Left colon (tissue), 2 donors: ENCODE measurements at regions not wholly inside any gene's neighbourhood (a gene's known extent, or its start where the extent isn't known, plus 50 kb on each side); places are given as distances from the start of the nearest gene placed in this dataset.

Experiments
- ATAC-seq: fragments of 200-7000 bp; cut with Tn5 transposase; one replicate; pipeline ENCODE4 v1.9.1; 2020; ENCODE audit warnings: mild to moderate bottlenecking, moderate library complexity
- DNase-seq, 2 donors: peaks; one replicate each; pipeline ENCODE4 v3.0.0-alpha.2; 2020
- intact Hi-C, 2 donors: fragments of 100-400 bp; cut with DNase I in 1 of 2; cut with micrococcal nuclease in 1 of 2; formaldehyde crosslinking; loops; one replicate each; pipeline versions ENCODE4 v1.11.2 to v1.14.0; 2022; cut with DNase I, micrococcal nuclease
- donor health status: DM: no; HTN: no; CAD: no.
- donor health status: DM: yes; HTN: yes; CAD: no.

GRCh38 chr6:133626096-133626666 is 262.7 kb upstream of the TCF21 start:
- ATAC-seq (no peak), DNase-seq (no peak)
- intact Hi-C loops, result no loop called here

GRCh38 chr6:133629970-133630369 is 258.9 kb upstream of the TCF21 start:
- ATAC-seq (no peak), DNase-seq (no peak)
- intact Hi-C loops, result no loop called here

- ATAC-seq (no peak), DNase-seq (no peak)
- intact Hi-C loops, result no loop called here
Observed at GRCh38 chr6:133630651-133631050, 258.3 kb upstream of the TCF21 start.

GRCh38 chr6:133631421-133631820 is 257.5 kb upstream of the TCF21 start:
- no peak for ATAC-seq
- DNase-seq, result no peak
- intact Hi-C loops, result no loop called here

GRCh38 chr6:133632206-133632605 is 256.7 kb upstream of the TCF21 start:
- DNase-seq (no peak), ATAC-seq (no peak)
- intact Hi-C loops, result no loop called here

- ATAC-seq (no peak), DNase-seq (no peak)
- intact Hi-C loops, result no loop called here
Observed at GRCh38 chr6:133632906-133633305, 256.0 kb upstream of the TCF21 start.

- intact Hi-C loops, result no loop called here
- DNase-seq (no peak), ATAC-seq (no peak)
Observed at GRCh38 chr6:133634474-133634873, 254.4 kb upstream of the TCF21 start.

- ATAC-seq (no peak), DNase-seq (no peak)
- intact Hi-C loops, result no loop called here
Observed at GRCh38 chr6:133635447-133635846, 253.5 kb upstream of the TCF21 start.

- no peak for ATAC-seq
- intact Hi-C loops, result no loop called here
- no peak for DNase-seq
Observed at GRCh38 chr6:133637436-133637835, 251.5 kb upstream of the TCF21 start.

GRCh38 chr6:133637874-133638273 is 251.0 kb upstream of the TCF21 start:
- intact Hi-C loops, result no loop called here
- ATAC-seq (no peak), DNase-seq (no peak)

GRCh38 chr6:133641104-133641503 is 247.8 kb upstream of the TCF21 start:
- intact Hi-C loops, result no loop called here
- DNase-seq (no peak), ATAC-seq (no peak)

- intact Hi-C loops, result no loop called here
- ATAC-seq, result no peak
- no peak for DNase-seq
Observed at GRCh38 chr6:133644548-133644891, 244.4 kb upstream of the TCF21 start.

- ATAC-seq (no peak), DNase-seq (no peak)
- intact Hi-C loops, result no loop called here
Observed at GRCh38 chr6:133644892-133645619, 243.9 kb upstream of the TCF21 start.

GRCh38 chr6:133645966-133646740 is 242.8 kb upstream of the TCF21 start:
- DNase-seq, result no peak
- ATAC-seq, result no peak
- intact Hi-C loops, result no loop called here

- intact Hi-C loops, result no loop called here
Observed at GRCh38 chr6:133648581-133648980, 240.3 kb upstream of the TCF21 start.

GRCh38 chr6:133671376-133671775 is 217.5 kb upstream of the TCF21 start:
- intact Hi-C loops, result no loop called here
- no peak for ATAC-seq
- DNase-seq, result no peak

More at GRCh38 chr6:133648581-133648980, 240.3 kb upstream of the TCF21 start:
- ATAC-seq (no peak), DNase-seq (no peak)

GRCh38 chr6:133673056-133673455 is 215.9 kb upstream of the TCF21 start:
- DNase-seq (no peak), ATAC-seq (no peak)
- intact Hi-C loops, result no loop called here

- intact Hi-C loops, result no loop called here
Observed at GRCh38 chr6:133674661-133675060, 214.3 kb upstream of the TCF21 start.

GRCh38 chr6:133680994-133681393 is 207.9 kb upstream of the TCF21 start:
- ATAC-seq (no peak), DNase-seq (no peak)
- intact Hi-C loops, result no loop called here

More at GRCh38 chr6:133674661-133675060, 214.3 kb upstream of the TCF21 start:
- DNase-seq, result no peak
- ATAC-seq, result no peak

GRCh38 chr6:133681891-133682290 is 207.0 kb upstream of the TCF21 start:
- ATAC-seq (no peak), DNase-seq (no peak)
- intact Hi-C loops, result no loop called here
